ENCODE measurements at regions not wholly inside any gene's neighbourhood (a gene's known extent, or its start where the extent isn't known, plus 50 kb on each side); places are given as distances from the start of the nearest gene placed in this dataset.

DNA sequence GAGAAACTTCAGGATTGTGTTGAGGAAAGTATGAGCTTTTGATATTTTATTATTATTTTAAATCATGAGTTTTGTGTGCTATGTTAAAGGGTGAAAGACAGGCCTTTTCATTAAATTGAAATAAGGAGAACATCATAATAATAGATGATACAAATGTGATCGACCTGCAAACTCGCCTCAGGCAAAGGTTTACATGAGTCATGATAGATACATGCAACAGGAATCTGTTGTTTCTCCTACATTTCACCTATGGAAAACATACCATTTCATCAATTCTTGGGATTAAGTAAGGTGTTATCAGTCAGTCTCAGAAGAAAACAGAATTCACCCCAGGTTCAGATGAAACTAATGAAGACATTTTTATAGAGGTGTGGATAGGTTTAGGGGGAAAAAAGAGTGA, 1992.5 kb upstream of the PIK3C3 start:
- Mint-ChIP-seq H3K4me1 (no peaks in the 10 kb centered on the region), H3K4me3 (no peak overlapping the region), H3K27ac (no peak overlapping the region), H3K36me3 (no peaks in the 10 kb centered on the region), H3K27me3 (no peaks in the 10 kb centered on the region), H3K9me3 (peaks cover 14 to 20% (median 16%) of the 10 kb centered on the region in 3 donors)
- DNase-seq (no peak), ATAC-seq (replicated peaks in 1 of 4) (no peak)
- Histone ChIP-seq H3K4me3 (ENCODE audit: control insufficient read depth in 1 of 2, extremely low read depth in 1 of 2, low read length in 1 of 2) (no peak overlapping the region), H3K27me3 (replicated peaks in 1 of 2; ENCODE audit: control insufficient read depth in 2 of 2, extremely low read depth in 1 of 2, insufficient read depth in 2 of 2, low read length in 1 of 2) (no peaks in the 10 kb centered on the region), H3K27ac (ENCODE audit: low read length) (no peak overlapping the region), H3K36me3 (ENCODE audit: control insufficient read depth in 2 of 2, extremely low read depth in 1 of 2, insufficient read depth in 1 of 2, low read length in 1 of 2) (no peaks in the 10 kb centered on the region), H3K9me3 (no peaks in the 10 kb centered on the region), H3K4me1 (ENCODE audit: control insufficient read depth in 1 of 2, extremely low read depth in 1 of 2, insufficient read depth in 2 of 2, low read length in 2 of 2) (no peaks in the 10 kb centered on the region)
- ChIA-PET POLR2A (no interaction called here), CTCF (no interaction called here)
- WGBS (ENCODE audit: insufficient coverage): no CpG with 5 or more reads among the region's 2 CpGs

DNA sequence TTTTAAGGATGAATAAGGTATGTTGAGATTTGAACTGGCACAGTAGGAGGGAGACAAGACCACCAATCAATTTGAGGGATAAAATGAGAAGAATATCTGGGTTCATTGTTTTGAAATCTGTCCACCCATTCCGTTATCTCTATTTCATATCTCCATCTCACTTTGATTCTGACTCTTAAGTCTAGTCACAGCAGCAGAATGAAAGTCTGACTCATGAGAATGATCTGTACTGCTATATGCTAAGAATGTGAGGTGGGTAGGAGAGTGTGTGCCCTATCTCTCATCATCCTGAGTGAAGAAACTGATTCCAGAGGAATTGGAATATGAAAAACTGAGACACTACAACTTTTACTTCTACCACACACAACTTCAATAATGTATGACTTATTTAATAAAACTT, 1994.5 kb upstream of the PIK3C3 start:
- Histone ChIP-seq H3K27me3 (replicated peaks in 1 of 2; ENCODE audit: control insufficient read depth in 2 of 2, extremely low read depth in 1 of 2, insufficient read depth in 2 of 2, low read length in 1 of 2) (no peaks in the 10 kb centered on the region), H3K4me3 (ENCODE audit: control insufficient read depth in 1 of 2, extremely low read depth in 1 of 2, low read length in 1 of 2) (no peak overlapping the region), H3K36me3 (ENCODE audit: control insufficient read depth in 2 of 2, extremely low read depth in 1 of 2, insufficient read depth in 1 of 2, low read length in 1 of 2) (no peaks in the 10 kb centered on the region), H3K4me1 (ENCODE audit: control insufficient read depth in 1 of 2, extremely low read depth in 1 of 2, insufficient read depth in 2 of 2, low read length in 2 of 2) (no peaks in the 10 kb centered on the region), H3K27ac (ENCODE audit: low read length) (no peak overlapping the region), H3K9me3 (no peaks in the 10 kb centered on the region)
- ChIA-PET POLR2A (interaction anchor here in 1 of 2 donors (0.6 kb wide), 1 partner anchor 252 kb away, joined by 4 read pairs; no protein-coding TSS in a partner anchor), CTCF (no interaction called here)
- Mint-ChIP-seq H3K4me3 (no peak overlapping the region), H3K9me3 (peaks cover 15 to 21% (median 17%) of the 10 kb centered on the region in 3 donors), H3K27me3 (no peaks in the 10 kb centered on the region), H3K36me3 (no peaks in the 10 kb centered on the region), H3K27ac (no peak overlapping the region), H3K4me1 (no peaks in the 10 kb centered on the region)
- DNase-seq: no peak
- no CpG with 5 or more reads among the region's 1 CpG for WGBS (ENCODE audit: insufficient coverage)
- ATAC-seq (replicated peaks in 1 of 4): no peak

DNA sequence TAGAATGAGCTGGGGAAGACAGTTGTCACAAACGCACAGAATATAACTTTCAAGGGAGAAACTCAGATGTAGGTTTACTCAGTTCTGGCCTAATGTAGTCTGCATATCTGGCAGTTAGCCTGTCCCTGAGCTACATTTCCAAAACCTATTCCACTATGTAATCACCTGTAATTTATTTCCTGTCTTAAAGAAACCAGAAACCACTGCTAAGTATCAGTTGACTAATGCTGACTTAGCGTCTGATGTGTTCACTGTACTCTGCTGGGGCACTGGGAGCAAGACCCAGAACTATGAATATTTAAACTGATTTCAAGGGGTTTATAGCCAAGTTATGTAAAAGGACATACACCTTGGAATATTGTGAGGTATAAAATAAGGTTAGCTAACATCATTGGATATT, 1995.2 kb upstream of the PIK3C3 start:
- CTCF ChIA-PET: no interaction called here
- no peak for ATAC-seq (replicated peaks in 1 of 4)
- H3K27ac Mint-ChIP-seq: no peak overlapping the region

DNA sequence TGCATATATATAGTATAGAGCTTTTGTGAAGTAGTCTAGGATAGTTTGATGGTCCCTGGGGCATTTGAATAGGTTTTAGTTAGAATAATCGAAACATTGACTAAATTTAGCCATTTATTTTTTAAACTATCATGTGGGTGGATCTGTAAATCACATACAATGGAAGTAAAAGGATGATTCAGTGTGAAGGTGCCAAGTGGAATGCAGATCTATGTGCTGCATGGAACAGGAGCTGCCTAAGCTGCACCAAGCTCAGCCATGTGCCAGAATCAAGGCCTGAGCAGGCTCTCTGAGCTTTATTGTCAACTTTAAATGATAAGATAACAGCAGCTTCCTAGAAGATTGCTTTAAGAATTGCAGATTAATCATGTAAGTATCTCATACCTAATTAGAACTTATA, 1996.2 kb upstream of the PIK3C3 start:
- no peak for DNase-seq
- ChIA-PET CTCF (no interaction called here), POLR2A (no interaction called here)
- no peaks in the 10 kb centered on the region for H3K27me3 Mint-ChIP-seq
- H3K9me3 Mint-ChIP-seq: peaks cover 11 to 15% (median 13%) of the 10 kb centered on the region in 3 donors
- H3K4me3 Mint-ChIP-seq: no peak overlapping the region
- no peaks in the 10 kb centered on the region for H3K36me3 Mint-ChIP-seq
- Histone ChIP-seq H3K4me3 (ENCODE audit: control insufficient read depth in 1 of 2, extremely low read depth in 1 of 2, low read length in 1 of 2) (no peak overlapping the region), H3K4me1 (ENCODE audit: control insufficient read depth in 1 of 2, extremely low read depth in 1 of 2, insufficient read depth in 2 of 2, low read length in 2 of 2) (no peaks in the 10 kb centered on the region), H3K9me3 (no peaks in the 10 kb centered on the region), H3K27ac (ENCODE audit: low read length) (no peak overlapping the region), H3K27me3 (replicated peaks in 1 of 2; ENCODE audit: control insufficient read depth in 2 of 2, extremely low read depth in 1 of 2, insufficient read depth in 2 of 2, low read length in 1 of 2) (no peaks in the 10 kb centered on the region), H3K36me3 (ENCODE audit: control insufficient read depth in 2 of 2, extremely low read depth in 1 of 2, insufficient read depth in 1 of 2, low read length in 1 of 2) (no peaks in the 10 kb centered on the region)
- no CpG with 5 or more reads among the region's 1 CpG for WGBS (ENCODE audit: insufficient coverage)
- ATAC-seq (replicated peaks in 1 of 4): no peak
- no peak overlapping the region for H3K27ac Mint-ChIP-seq
- H3K4me1 Mint-ChIP-seq: no peaks in the 10 kb centered on the region

More for the DNA sequence above, 1995.2 kb upstream of the PIK3C3 start:
- H3K27me3 Mint-ChIP-seq: no peaks in the 10 kb centered on the region
- Histone ChIP-seq H3K36me3 (ENCODE audit: control insufficient read depth in 2 of 2, extremely low read depth in 1 of 2, insufficient read depth in 1 of 2, low read length in 1 of 2) (no peaks in the 10 kb centered on the region), H3K4me3 (ENCODE audit: control insufficient read depth in 1 of 2, extremely low read depth in 1 of 2, low read length in 1 of 2) (no peak overlapping the region), H3K9me3 (no peaks in the 10 kb centered on the region), H3K27me3 (replicated peaks in 1 of 2; ENCODE audit: control insufficient read depth in 2 of 2, extremely low read depth in 1 of 2, insufficient read depth in 2 of 2, low read length in 1 of 2) (no peaks in the 10 kb centered on the region), H3K27ac (ENCODE audit: low read length) (no peak overlapping the region), H3K4me1 (ENCODE audit: control insufficient read depth in 1 of 2, extremely low read depth in 1 of 2, insufficient read depth in 2 of 2, low read length in 2 of 2) (no peaks in the 10 kb centered on the region)
- H3K4me1 Mint-ChIP-seq: no peaks in the 10 kb centered on the region
- H3K9me3 Mint-ChIP-seq: peaks cover 13 to 17% (median 13%) of the 10 kb centered on the region in 3 donors
- POLR2A ChIA-PET: no interaction called here
- 33% methylated on average over 1 of the region's 2 CpGs for WGBS (ENCODE audit: insufficient coverage)
- H3K4me3 Mint-ChIP-seq: no peak overlapping the region
- DNase-seq: no peak
- H3K36me3 Mint-ChIP-seq: no peaks in the 10 kb centered on the region

DNA sequence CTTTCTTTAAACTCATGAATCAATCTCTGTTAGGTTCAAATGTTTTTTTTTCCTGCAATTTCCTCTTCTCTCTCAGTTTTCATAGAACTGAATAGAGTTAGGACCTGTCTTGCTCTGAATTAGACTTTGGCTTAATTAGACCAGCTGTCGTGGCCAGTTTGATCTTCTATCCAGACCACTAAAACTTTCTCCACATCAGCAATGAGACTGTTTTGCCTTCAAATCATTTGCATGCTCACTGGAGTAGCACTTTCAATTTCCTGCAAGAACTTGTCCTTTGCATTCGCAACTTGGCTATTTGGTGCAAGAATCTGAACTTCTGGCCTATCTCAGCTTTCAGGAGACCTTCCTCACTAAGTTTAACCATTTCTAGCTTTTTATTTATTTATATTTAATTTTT, 2002.2 kb upstream of the PIK3C3 start:
- CTCF ChIA-PET: no interaction called here
- no peaks in the 10 kb centered on the region for H3K9me3 ChIP-seq
- H3K27me3 Mint-ChIP-seq: no peaks in the 10 kb centered on the region
- ATAC-seq (replicated peaks in 1 of 4) (no peak), DNase-seq (no peak)
- 73% methylated on average over 1 of the region's 2 CpGs for WGBS (ENCODE audit: insufficient coverage)
- H3K36me3 ChIP-seq (ENCODE audit: control insufficient read depth in 2 of 2, extremely low read depth in 1 of 2, insufficient read depth in 1 of 2, low read length in 1 of 2): no peaks in the 10 kb centered on the region
- H3K27ac Mint-ChIP-seq: no peak overlapping the region
- H3K4me1 ChIP-seq (ENCODE audit: control insufficient read depth in 1 of 2, extremely low read depth in 1 of 2, insufficient read depth in 2 of 2, low read length in 2 of 2): no peaks in the 10 kb centered on the region
- POLR2A ChIA-PET: no interaction called here
- no peak overlapping the region for H3K27ac ChIP-seq (ENCODE audit: low read length)
- H3K36me3 Mint-ChIP-seq: no peaks in the 10 kb centered on the region
- no peaks in the 10 kb centered on the region for H3K27me3 ChIP-seq (replicated peaks in 1 of 2; ENCODE audit: control insufficient read depth in 2 of 2, extremely low read depth in 1 of 2, insufficient read depth in 2 of 2, low read length in 1 of 2)
- no peaks in the 10 kb centered on the region for H3K4me1 Mint-ChIP-seq
- H3K4me3 Mint-ChIP-seq: no peak overlapping the region
- no peak overlapping the region for H3K4me3 ChIP-seq (ENCODE audit: control insufficient read depth in 1 of 2, extremely low read depth in 1 of 2, low read length in 1 of 2)
- peaks cover 7 to 20% (median 12%) of the 10 kb centered on the region in 3 donors for H3K9me3 Mint-ChIP-seq

DNA sequence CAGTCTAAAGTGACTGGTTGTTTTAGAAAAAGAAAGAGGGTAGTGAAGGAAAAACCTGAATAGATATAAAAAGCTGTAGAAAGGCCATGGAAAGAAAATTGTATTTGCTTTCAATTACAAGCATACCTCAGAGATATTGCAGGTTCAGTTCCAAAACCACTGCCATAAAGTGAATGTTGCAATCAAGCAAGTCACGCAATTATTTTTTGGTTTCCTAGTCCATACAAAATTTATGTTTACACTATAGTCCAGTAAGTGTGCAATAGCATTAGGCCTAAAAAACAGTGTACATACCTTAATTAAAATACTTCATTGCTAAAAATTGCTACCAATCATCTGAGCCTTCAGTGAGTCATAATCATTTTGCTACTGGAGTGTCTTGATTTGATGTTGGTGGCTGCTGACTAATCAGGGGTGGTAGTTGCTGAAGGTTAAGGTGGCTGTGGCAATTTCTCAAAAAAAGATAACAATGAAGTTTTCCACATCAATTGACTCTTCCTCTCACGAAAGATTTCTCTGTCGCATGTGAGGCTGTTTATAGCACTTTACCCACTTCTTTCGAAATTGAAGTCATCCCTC, 2003.8 kb upstream of the PIK3C3 start:
- H3K9me3 Mint-ChIP-seq: peaks cover 6 to 18% (median 10%) of the 10 kb centered on the region in 3 donors
- CTCF ChIA-PET: no interaction called here
- ATAC-seq (replicated peaks in 1 of 4): no peak

DNA sequence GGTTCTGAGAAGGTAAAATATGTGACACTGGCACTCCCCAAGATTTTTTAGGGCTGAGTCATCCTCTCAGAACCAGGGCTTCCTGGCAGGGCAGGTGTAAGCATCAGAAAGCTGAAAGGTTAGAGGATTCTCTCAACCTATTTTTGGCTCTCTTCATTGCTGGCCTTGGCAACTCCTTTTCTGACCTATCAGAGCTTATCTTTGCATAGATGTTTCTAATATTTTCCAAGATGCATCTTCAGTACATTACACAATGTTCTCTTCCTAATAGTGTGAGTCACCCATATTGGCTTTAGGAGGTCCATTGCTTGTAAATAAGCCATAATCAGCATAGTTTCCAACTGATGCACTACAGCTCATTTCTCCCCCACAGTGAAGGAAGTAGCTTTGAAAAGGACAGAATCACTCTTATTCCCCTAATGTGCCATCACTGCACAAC, 2008.4 kb upstream of the PIK3C3 start:
- Mint-ChIP-seq H3K4me1 (no peaks in the 10 kb centered on the region), H3K27ac (no peak overlapping the region), H3K4me3 (no peak overlapping the region), H3K36me3 (no peaks in the 10 kb centered on the region), H3K9me3 (peaks cover 3 to 16% (median 7%) of the 10 kb centered on the region in 3 donors), H3K27me3 (no peaks in the 10 kb centered on the region)
- Histone ChIP-seq H3K9me3 (no peaks in the 10 kb centered on the region), H3K27ac (ENCODE audit: low read length) (no peak overlapping the region), H3K4me1 (ENCODE audit: control insufficient read depth in 1 of 2, extremely low read depth in 1 of 2, insufficient read depth in 2 of 2, low read length in 2 of 2) (no peaks in the 10 kb centered on the region), H3K36me3 (ENCODE audit: control insufficient read depth in 2 of 2, extremely low read depth in 1 of 2, insufficient read depth in 1 of 2, low read length in 1 of 2) (no peaks in the 10 kb centered on the region), H3K27me3 (replicated peaks in 1 of 2; ENCODE audit: control insufficient read depth in 2 of 2, extremely low read depth in 1 of 2, insufficient read depth in 2 of 2, low read length in 1 of 2) (no peaks in the 10 kb centered on the region), H3K4me3 (ENCODE audit: control insufficient read depth in 1 of 2, extremely low read depth in 1 of 2, low read length in 1 of 2) (no peak overlapping the region)
- ChIA-PET POLR2A (no interaction called here), CTCF (no interaction called here)
- ATAC-seq (replicated peaks in 1 of 4) (no peak), DNase-seq (no peak)

More for the DNA sequence above, 2003.8 kb upstream of the PIK3C3 start:
- Histone ChIP-seq H3K27ac (ENCODE audit: low read length) (no peak overlapping the region), H3K4me1 (ENCODE audit: control insufficient read depth in 1 of 2, extremely low read depth in 1 of 2, insufficient read depth in 2 of 2, low read length in 2 of 2) (no peaks in the 10 kb centered on the region), H3K4me3 (ENCODE audit: control insufficient read depth in 1 of 2, extremely low read depth in 1 of 2, low read length in 1 of 2) (no peak overlapping the region), H3K36me3 (ENCODE audit: control insufficient read depth in 2 of 2, extremely low read depth in 1 of 2, insufficient read depth in 1 of 2, low read length in 1 of 2) (no peaks in the 10 kb centered on the region), H3K27me3 (replicated peaks in 1 of 2; ENCODE audit: control insufficient read depth in 2 of 2, extremely low read depth in 1 of 2, insufficient read depth in 2 of 2, low read length in 1 of 2) (no peaks in the 10 kb centered on the region), H3K9me3 (no peaks in the 10 kb centered on the region)
- Mint-ChIP-seq H3K4me3 (no peak overlapping the region), H3K4me1 (no peaks in the 10 kb centered on the region), H3K36me3 (no peaks in the 10 kb centered on the region), H3K27me3 (no peaks in the 10 kb centered on the region), H3K27ac (no peak overlapping the region)
- 87% methylated on average over 3 of the region's 4 CpGs for WGBS (ENCODE audit: insufficient coverage)
- DNase-seq: no peak
- POLR2A ChIA-PET: no interaction called here

Data from T-cell (primary cell).